ENCODE measurements at regions not wholly inside any gene's neighbourhood (a gene's known extent, or its start where the extent isn't known, plus 50 kb on each side); places are given as distances from the start of the nearest gene placed in this dataset.
"Not testable (repeated sequence)": the region's sequence is repeated elsewhere in the genome, so short reads cannot be mapped to it uniquely, and the experiment has no call there.

- not testable (repeated sequence) for TF ChIP-seq CTCF (IDR thresholded peaks at IDR 0.05; ENCODE audit: borderline replicate concordance, extremely low read depth, low read length, poor library complexity, severe bottlenecking); EZH2 (IDR thresholded peaks at IDR 0.05; ENCODE audit: borderline replicate concordance, low read depth, low read length, severe bottlenecking)
Observed at GRCh38 chrX:10706342-10706741, 86.0 kb upstream of the MID1 start.

All from DND-41 (cell line).